HCT116 (cell line): ENCODE measurements at regions not wholly inside any gene's neighbourhood (a gene's known extent, or its start where the extent isn't known, plus 50 kb on each side); places are given as distances from the start of the nearest gene placed in this dataset.

Experiments used
- ATAC-seq: fragments of 200-7000 bp; cut with Tn5 transposase; 2 replicates; pipeline ENCODE4 v1.9.1; 2020; ENCODE audit warnings: mild to moderate bottlenecking, moderate library complexity
- BruUV-seq: library from RNA; stranded (reverse); fragments of 400-500 nt; replicated peaks from 2 replicates; lab custom pipeline; 2021; lab: Mats Ljungman, UMichigan
- CTCF ChIA-PET: fragments of 300-600 bp; sonication (Branson Sonifier 250); formaldehyde crosslinking; loops from one replicate; lab custom pipeline; 2021; ENCODE audit warnings: antibody characterized with exemption; lab: Charles Lee
- POLR2A ChIA-PET: fragments of 300-600, 350-600 bp; sonication (Branson Sonifier 250); formaldehyde crosslinking; loops from one replicate; lab custom pipeline; 2021; ENCODE audit warnings: antibody characterized with exemption; lab: Charles Lee
- RAD21 ChIA-PET, 2 experiments: fragments of 300-600 bp; sonication (Branson Sonifier 250); formaldehyde crosslinking; loops; one replicate each; lab custom pipeline; 2023; ENCODE audit warnings: low total read pairs in 2 of 2; ENCODE audit not compliant: uncharacterized antibody in 2 of 2, unreplicated experiment in 2 of 2, low non-redundant PET in 1 of 2; lab: Charles Lee
- DNase-seq: peaks from one replicate; pipeline ENCODE4 v3.0.0-alpha.2; 2010; ENCODE audit warnings: low read depth, low spot score
- H2AFZ ChIP-seq: fragments of 200-600 bp; shearing (Covaris generic), sonication (generic); 2 replicates; pipeline ENCODE4 v1.6.1; 2017; ENCODE audit warnings: low read depth, mixed run types, mixed read lengths, antibody characterized with exemption, low read length; ENCODE audit not compliant: poor library complexity, severe bottlenecking
- H3K27ac ChIP-seq: 2 replicates; pipeline ENCODE4 v1.5.1; 2012; ENCODE audit warnings: low read depth, low read length
- H3K27me3 ChIP-seq: fragments of 200-600 bp; sonication (generic); 2 replicates; pipeline ENCODE4 v1.6.1; 2016; ENCODE audit warnings: mixed run types, low read length, mixed read lengths; ENCODE audit not compliant: insufficient read depth
- H3K36me3 ChIP-seq, 2 experiments: fragments of 200-500 bp in 1 of 2; fragments of 200-600 bp in 1 of 2; sonication (Bioruptor generic) in 1 of 2; sonication (generic) in 1 of 2; 2 replicates each; pipeline versions ENCODE4 v1.5.1 to v1.6.1; 2014 to 2016; ENCODE audit warnings: low read length in 2 of 2, inconsistent platforms in 1 of 2, mixed read lengths in 1 of 2, mixed run types in 1 of 2; ENCODE audit not compliant: insufficient read depth in 2 of 2, control insufficient read depth in 1 of 2
- H3K4me1 ChIP-seq, 2 experiments: fragments of 200-600 bp in 1 of 2; sonication (generic) in 1 of 2; 2 replicates each; pipeline versions ENCODE4 v1.5.1 to v1.6.1; 2012 to 2017; ENCODE audit warnings: low read length in 2 of 2, inconsistent platforms in 1 of 2, mild to moderate bottlenecking in 1 of 2, mixed read lengths in 1 of 2, mixed run types in 1 of 2, moderate library complexity in 1 of 2; ENCODE audit not compliant: insufficient read depth in 2 of 2, control insufficient read depth in 1 of 2
- H3K4me2 ChIP-seq: fragments of 200-600 bp; sonication (generic); 2 replicates; pipeline ENCODE4 v1.6.1; 2017; ENCODE audit warnings: mixed run types, low read length, mixed read lengths
- H3K4me3 ChIP-seq, 2 experiments: fragments of 200-600 bp in 1 of 2; sonication (generic) in 1 of 2; replicated peaks in 1 of 2; 2 replicates each; pipeline ENCODE4 v1.5.1; 2011 to 2016; ENCODE audit warnings: low read length in 2 of 2, control low read depth in 1 of 2, low read depth in 1 of 2, mild to moderate bottlenecking in 1 of 2, mixed read lengths in 1 of 2, mixed run types in 1 of 2
- H3K79me2 ChIP-seq: fragments of 200-600 bp; sonication (generic); 2 replicates; pipeline ENCODE4 v1.6.1; 2017; ENCODE audit warnings: mild to moderate bottlenecking, mixed run types, low read length, moderate library complexity, mixed read lengths; ENCODE audit not compliant: insufficient read depth
- H3K9ac ChIP-seq: fragments of 200-600 bp; sonication (generic); 2 replicates; pipeline ENCODE4 v1.6.1; 2016; ENCODE audit warnings: low read length, mixed read lengths
- H3K9me2 ChIP-seq: fragments of 200-600 bp; sonication (generic), shearing (Covaris generic); 2 replicates; pipeline ENCODE4 v1.6.1; 2017; ENCODE audit warnings: mixed run types, mild to moderate bottlenecking, moderate library complexity; ENCODE audit not compliant: insufficient read depth
- H3K9me3 ChIP-seq, 2 experiments: fragments of 200-500 bp in 1 of 2; fragments of 200-600 bp in 1 of 2; sonication (Bioruptor generic) in 1 of 2; sonication (generic) in 1 of 2; 2 replicates each; pipeline ENCODE4 v1.6.1; 2014 to 2017; ENCODE audit warnings: low read length in 2 of 2, mixed read lengths in 2 of 2, inconsistent platforms in 1 of 2, low read depth in 1 of 2, mild to moderate bottlenecking in 1 of 2, mixed run types in 1 of 2, moderate library complexity in 1 of 2; ENCODE audit not compliant: control insufficient read depth in 1 of 2, insufficient read depth in 1 of 2
- H4K20me1 ChIP-seq: fragments of 200-600 bp; sonication (generic), shearing (Covaris generic); 2 replicates; pipeline ENCODE4 v1.6.1; 2017; ENCODE audit warnings: mixed run types, mild to moderate bottlenecking, moderate library complexity; ENCODE audit not compliant: insufficient read depth
- CBX3 ChIP-seq: IDR thresholded peaks from 2 replicates; pipeline ENCODE4 v1.6.1; 2012; ENCODE audit warnings: low read depth
- CEBPB ChIP-seq: IDR thresholded peaks from 2 replicates; pipeline ENCODE4 v1.6.1; 2012; ENCODE audit warnings: low read depth
- EGR1 ChIP-seq: IDR thresholded peaks from 2 replicates; pipeline ENCODE4 v1.6.1; 2012; ENCODE audit warnings: low read depth
- ELF1 ChIP-seq: IDR thresholded peaks from 2 replicates; pipeline ENCODE4 v1.6.1; 2012; ENCODE audit warnings: low read depth, borderline replicate concordance
- EZH2 ChIP-seq: fragments of 200-600 bp; sonication (generic); IDR thresholded peaks from 2 replicates; pipeline ENCODE4 v1.6.1; 2017; ENCODE audit warnings: antibody characterized with exemption, mixed run types
- EZH2phosphoT487 ChIP-seq: fragments of 200-600 bp; IDR thresholded peaks from 2 replicates; pipeline ENCODE4 v1.6.1; 2018; ENCODE audit warnings: antibody characterized with exemption, borderline replicate concordance
- POLR2A ChIP-seq: IDR thresholded peaks from 2 replicates; pipeline ENCODE4 v1.7.0; 2011; ENCODE audit warnings: borderline replicate concordance; ENCODE audit not compliant: insufficient read depth, insufficient read length; ENCODE audit errors: extremely low read depth
- POLR2AphosphoS5 ChIP-seq: IDR thresholded peaks from 2 replicates; pipeline ENCODE4 v1.6.1; 2011; ENCODE audit warnings: mild to moderate bottlenecking, low read depth, low read length, moderate library complexity
- YY1 ChIP-seq: IDR thresholded peaks from 2 replicates; pipeline ENCODE4 v1.6.1; 2011; ENCODE audit warnings: low read length, low read depth, moderate library complexity, mild to moderate bottlenecking; ENCODE audit not compliant: insufficient replicate concordance; ENCODE audit errors: extremely low read depth
- ZFX ChIP-seq: fragments of 450-650 bp; IDR thresholded peaks from 2 replicates; pipeline ENCODE4 v1.6.1; 2017
- intact Hi-C: fragments of 100-400 bp; cut with micrococcal nuclease; formaldehyde crosslinking; loops from 2 replicates; pipeline ENCODE4 v1.10.0; 2022
- TF ChIP-seq, protein P1 (sequence below), 3 experiments: fragments of 200-600 bp in 1 of 3; sonication (generic) in 1 of 3; IDR thresholded peaks in 2 of 3; conservative IDR thresholded peaks in 1 of 3; 2 replicates each; pipeline ENCODE4 v1.5.1; 2012 to 2017; ENCODE audit warnings: low read depth in 2 of 3, low read length in 2 of 3, antibody characterized with exemption in 1 of 3, borderline replicate concordance in 1 of 3, control low read depth in 1 of 3, mild to moderate bottlenecking in 1 of 3, mixed read lengths in 1 of 3, mixed run types in 1 of 3, moderate library complexity in 1 of 3; ENCODE audit not compliant: insufficient read depth in 1 of 3
- TF ChIP-seq, protein P2 (sequence below): IDR thresholded peaks from 2 replicates; pipeline ENCODE4 v1.6.1; 2011; ENCODE audit warnings: mild to moderate bottlenecking, low read length, moderate library complexity; ENCODE audit not compliant: insufficient replicate concordance; ENCODE audit errors: extremely low read depth

DNA sequence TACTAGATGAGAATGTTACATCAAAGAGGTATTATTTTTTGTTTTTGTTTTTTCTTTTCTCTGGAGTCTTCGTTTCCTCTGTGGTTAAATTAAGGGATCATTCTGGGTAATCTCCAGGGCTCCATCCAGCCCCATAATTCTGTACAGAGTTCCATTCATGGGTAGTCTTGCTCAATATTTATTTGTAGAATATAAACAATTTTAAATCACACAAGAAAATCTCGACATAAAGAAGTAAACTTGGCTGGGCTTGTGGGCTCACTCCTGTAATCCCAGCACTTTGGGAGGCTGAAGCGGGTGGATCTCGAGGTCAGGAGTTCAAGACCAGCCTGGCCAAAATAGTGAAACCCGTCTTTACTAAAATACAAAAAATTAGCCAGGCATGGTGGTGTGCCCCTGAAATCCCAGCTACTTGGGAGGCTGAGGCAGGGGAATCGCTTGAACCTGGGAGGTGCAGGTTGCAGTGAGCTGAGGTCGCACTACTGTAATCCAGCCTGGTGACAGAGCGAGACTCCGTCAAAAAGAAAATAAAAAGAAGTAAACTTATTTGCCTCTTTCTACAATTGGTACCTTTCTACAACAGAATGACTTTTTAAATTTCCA lies 166.8 kb upstream of the TGFBR2 start:
- TF ChIP-seq ELF1: no peak
- TF ChIP-seq, protein P1, sequence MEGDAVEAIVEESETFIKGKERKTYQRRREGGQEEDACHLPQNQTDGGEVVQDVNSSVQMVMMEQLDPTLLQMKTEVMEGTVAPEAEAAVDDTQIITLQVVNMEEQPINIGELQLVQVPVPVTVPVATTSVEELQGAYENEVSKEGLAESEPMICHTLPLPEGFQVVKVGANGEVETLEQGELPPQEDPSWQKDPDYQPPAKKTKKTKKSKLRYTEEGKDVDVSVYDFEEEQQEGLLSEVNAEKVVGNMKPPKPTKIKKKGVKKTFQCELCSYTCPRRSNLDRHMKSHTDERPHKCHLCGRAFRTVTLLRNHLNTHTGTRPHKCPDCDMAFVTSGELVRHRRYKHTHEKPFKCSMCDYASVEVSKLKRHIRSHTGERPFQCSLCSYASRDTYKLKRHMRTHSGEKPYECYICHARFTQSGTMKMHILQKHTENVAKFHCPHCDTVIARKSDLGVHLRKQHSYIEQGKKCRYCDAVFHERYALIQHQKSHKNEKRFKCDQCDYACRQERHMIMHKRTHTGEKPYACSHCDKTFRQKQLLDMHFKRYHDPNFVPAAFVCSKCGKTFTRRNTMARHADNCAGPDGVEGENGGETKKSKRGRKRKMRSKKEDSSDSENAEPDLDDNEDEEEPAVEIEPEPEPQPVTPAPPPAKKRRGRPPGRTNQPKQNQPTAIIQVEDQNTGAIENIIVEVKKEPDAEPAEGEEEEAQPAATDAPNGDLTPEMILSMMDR (IDR thresholded peaks at IDR 0.05 in 2 of 3, conservative IDR thresholded peaks at IDR 0.05 in 1 of 3; ENCODE audit: borderline replicate concordance in 1 of 3, insufficient read depth in 1 of 3, low read depth in 2 of 3, low read length in 2 of 3): no peak
- TF ChIP-seq EGR1: no peak
- TF ChIP-seq YY1: no peak
- no peak for TF ChIP-seq POLR2AphosphoS5
- no peak for TF ChIP-seq POLR2A
- TF ChIP-seq EZH2: no peak
- TF ChIP-seq, protein P2, sequence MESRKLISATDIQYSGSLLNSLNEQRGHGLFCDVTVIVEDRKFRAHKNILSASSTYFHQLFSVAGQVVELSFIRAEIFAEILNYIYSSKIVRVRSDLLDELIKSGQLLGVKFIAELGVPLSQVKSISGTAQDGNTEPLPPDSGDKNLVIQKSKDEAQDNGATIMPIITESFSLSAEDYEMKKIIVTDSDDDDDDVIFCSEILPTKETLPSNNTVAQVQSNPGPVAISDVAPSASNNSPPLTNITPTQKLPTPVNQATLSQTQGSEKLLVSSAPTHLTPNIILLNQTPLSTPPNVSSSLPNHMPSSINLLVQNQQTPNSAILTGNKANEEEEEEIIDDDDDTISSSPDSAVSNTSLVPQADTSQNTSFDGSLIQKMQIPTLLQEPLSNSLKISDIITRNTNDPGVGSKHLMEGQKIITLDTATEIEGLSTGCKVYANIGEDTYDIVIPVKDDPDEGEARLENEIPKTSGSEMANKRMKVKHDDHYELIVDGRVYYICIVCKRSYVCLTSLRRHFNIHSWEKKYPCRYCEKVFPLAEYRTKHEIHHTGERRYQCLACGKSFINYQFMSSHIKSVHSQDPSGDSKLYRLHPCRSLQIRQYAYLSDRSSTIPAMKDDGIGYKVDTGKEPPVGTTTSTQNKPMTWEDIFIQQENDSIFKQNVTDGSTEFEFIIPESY: no peak
- no peak for TF ChIP-seq EZH2phosphoT487
- TF ChIP-seq CEBPB: no peak
- TF ChIP-seq ZFX: no peak
- no peak for TF ChIP-seq CBX3
- Histone ChIP-seq H3K27ac (no peak overlapping the region), H3K79me2 (no peaks in the 10 kb centered on the region), H2AFZ (no peak overlapping the region), H3K4me2 (no peak overlapping the region), H3K9me3 (no peaks in the 10 kb centered on the region), H3K4me1 (peaks cover 4 to 6% of the 10 kb centered on the region in 2 experiments; a peak in 2 of 4 replicates), H4K20me1 (no peaks in the 10 kb centered on the region), H3K9me2 (no peaks in the 10 kb centered on the region), H3K9ac (no peak overlapping the region), H3K27me3 (no peaks in the 10 kb centered on the region), H3K36me3 (no peaks in the 10 kb centered on the region), H3K4me3 (no peak overlapping the region)
- no TSS peak for BruUV-seq
- intact Hi-C loops: loop anchor here (2.0 kb wide), 1 partner anchor 43 kb away; no protein-coding TSS in a partner anchor
- RAD21 ChIA-PET: no interaction called here
- no peak for DNase-seq
- CTCF ChIA-PET: no interaction called here
- POLR2A ChIA-PET: no interaction called here
- ATAC-seq: no peak
